ENCODE measurements at regions not wholly inside any gene's neighbourhood (a gene's known extent, or its start where the extent isn't known, plus 50 kb on each side); places are given as distances from the start of the nearest gene placed in this dataset.
A peak's percentile ranks its signal among the peaks of the same experiment; 100 is the strongest.

- Mint-ChIP-seq H3K27me3 (ENCODE audit: insufficient read depth, low read depth) (peaks cover 9% of the 10 kb centered on the region), H3K27ac (no peak overlapping the region), H3K4me1 (peaks cover 3% of the 10 kb centered on the region), H3K9me3 (no peaks in the 10 kb centered on the region), H3K36me3 (no peaks in the 10 kb centered on the region), H3K4me3 (no peak overlapping the region)
- no peaks in the 10 kb centered on the region for H3K4me1 ChIP-seq
- no peak overlapping the region for H3K4me2 ChIP-seq
- H3K9ac ChIP-seq: no peak overlapping the region
- no peaks in the 10 kb centered on the region for H3F3A ChIP-seq (ENCODE audit: low read depth)
- no peaks in the 10 kb centered on the region for H3K27me3 ChIP-seq
- H3K9me3 ChIP-seq (ENCODE audit: low read depth): no peaks in the 10 kb centered on the region
- TF ChIP-seq EZH2phosphoT487 (IDR thresholded peaks at IDR 0.05): no peak
- no peak for TF ChIP-seq EZH2 (IDR thresholded peaks at IDR 0.05)
- TF ChIP-seq CTCF (IDR thresholded peaks at IDR 0.05): no peak
- H2AFZ ChIP-seq (replicated peaks): no peak overlapping the region
- no peak overlapping the region for H3K4me3 ChIP-seq
- no peaks in the 10 kb centered on the region for H3K79me2 ChIP-seq (ENCODE audit: low read depth)
- no peak overlapping the region for H3K27ac ChIP-seq
- H4K20me1 ChIP-seq (ENCODE audit: low read depth): no peaks in the 10 kb centered on the region
- no peak for DNase-seq (ENCODE audit: low spot score)
- no peaks in the 10 kb centered on the region for H3K36me3 ChIP-seq
Observed at GRCh38 chr9:82062245-82062644, 73.7 kb downstream of the SPATA31D1 start.

DNA sequence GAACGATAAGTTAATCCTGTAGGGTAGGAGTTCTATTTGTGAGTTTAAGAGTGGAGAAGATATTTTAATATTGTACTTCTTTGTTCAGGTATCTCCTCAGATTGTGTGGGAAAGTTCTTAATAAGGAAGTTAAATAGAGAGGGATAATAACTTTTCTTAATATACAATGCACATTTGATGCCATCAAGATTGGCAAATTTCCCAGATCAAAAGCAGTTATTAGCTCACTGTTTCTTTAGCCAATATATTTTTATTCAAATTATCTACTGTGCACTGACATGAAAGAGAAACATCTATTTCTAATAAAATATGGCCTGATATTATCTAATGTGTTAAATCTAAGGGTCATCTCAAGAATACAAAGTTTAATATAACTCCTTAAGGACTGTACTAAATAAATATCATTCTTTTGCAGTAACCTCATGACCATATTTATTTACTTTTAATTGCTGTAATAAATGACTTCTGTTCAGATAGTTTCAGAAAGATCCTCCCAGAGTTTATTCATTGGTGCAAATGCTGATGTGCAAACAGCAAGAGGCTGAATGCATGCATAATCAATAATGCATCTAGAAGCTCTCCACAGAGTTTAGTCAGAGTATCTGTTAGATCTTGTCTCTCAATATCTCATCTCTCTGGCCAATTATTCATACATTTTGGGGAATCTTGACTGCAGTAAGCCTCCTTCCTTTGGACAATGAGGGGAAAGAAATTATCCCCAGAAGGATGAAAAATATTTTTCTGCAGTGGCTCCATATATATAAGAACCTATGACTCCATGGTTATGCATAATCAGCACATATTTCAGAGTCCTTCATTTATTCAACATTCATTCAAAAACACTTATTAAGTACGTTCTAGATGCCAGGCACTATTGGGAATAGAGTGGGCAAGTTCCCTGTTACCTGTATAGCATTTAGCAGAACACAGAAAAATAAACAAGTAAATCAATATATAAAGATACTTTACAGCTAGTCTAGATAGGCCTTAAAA is 85.3 kb downstream of the SPATA31D1 start:
- Histone ChIP-seq H3K4me1 (no peaks in the 10 kb centered on the region), H3F3A (ENCODE audit: low read depth) (no peaks in the 10 kb centered on the region), H3K4me3 (no peak overlapping the region), H3K9ac (no peak overlapping the region), H3K79me2 (ENCODE audit: low read depth) (no peaks in the 10 kb centered on the region), H3K9me3 (ENCODE audit: low read depth) (no peaks in the 10 kb centered on the region), H3K27ac (no peak overlapping the region), H4K20me1 (ENCODE audit: low read depth) (no peaks in the 10 kb centered on the region), H3K4me2 (no peak overlapping the region), H3K36me3 (no peaks in the 10 kb centered on the region), H2AFZ (replicated peaks) (no peak overlapping the region), H3K27me3 (no peaks in the 10 kb centered on the region)
- Mint-ChIP-seq H3K27me3 (ENCODE audit: insufficient read depth, low read depth) (no peaks in the 10 kb centered on the region), H3K27ac (no peak overlapping the region), H3K36me3 (no peaks in the 10 kb centered on the region), H3K9me3 (no peaks in the 10 kb centered on the region), H3K4me1 (no peaks in the 10 kb centered on the region), H3K4me3 (no peak overlapping the region)
- no peak for TF ChIP-seq EZH2phosphoT487 (IDR thresholded peaks at IDR 0.05)
- TF ChIP-seq EZH2 (IDR thresholded peaks at IDR 0.05): no peak
- TF ChIP-seq CTCF (IDR thresholded peaks at IDR 0.05): no peak
- no peak for DNase-seq (ENCODE audit: low spot score)

DNA sequence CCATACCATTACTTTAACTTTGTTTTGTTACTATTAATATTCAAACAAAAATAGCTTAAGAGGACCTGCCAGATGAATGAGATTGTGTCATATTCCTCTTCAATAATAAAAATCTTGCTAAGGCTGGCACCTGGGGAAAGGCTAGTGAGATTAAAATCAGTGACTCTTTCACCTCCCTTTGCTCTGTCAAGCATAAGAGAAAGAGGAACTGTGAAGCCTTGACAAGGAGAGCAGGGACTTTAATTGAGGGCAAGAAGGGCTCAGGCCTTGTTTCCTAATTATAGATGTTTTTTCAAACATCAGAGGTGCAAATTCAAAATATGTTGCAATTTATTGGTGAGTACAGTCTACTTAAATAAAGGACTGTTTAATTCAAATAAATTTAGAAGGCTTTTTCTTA is 91.7 kb downstream of the SPATA31D1 start:
- Histone ChIP-seq H3K9me3 (ENCODE audit: low read depth) (no peaks in the 10 kb centered on the region), H3K27me3 (no peaks in the 10 kb centered on the region), H3K4me1 (peaks cover 17% of the 10 kb centered on the region), H3K9ac (no peak overlapping the region), H3K4me3 (no peak overlapping the region), H3K4me2 (no peak overlapping the region), H2AFZ (replicated peaks) (no peak overlapping the region), H3K27ac (no peak overlapping the region), H3K79me2 (ENCODE audit: low read depth) (no peaks in the 10 kb centered on the region), H3K36me3 (no peaks in the 10 kb centered on the region), H4K20me1 (ENCODE audit: low read depth) (no peaks in the 10 kb centered on the region), H3F3A (ENCODE audit: low read depth) (no peaks in the 10 kb centered on the region)
- TF ChIP-seq EZH2 (IDR thresholded peaks at IDR 0.05) (no peak), CTCF (IDR thresholded peaks at IDR 0.05) (no peak), EZH2phosphoT487 (IDR thresholded peaks at IDR 0.05) (no peak)
- Mint-ChIP-seq H3K4me1 (peaks cover 8% of the 10 kb centered on the region), H3K4me3 (no peak overlapping the region), H3K36me3 (no peaks in the 10 kb centered on the region), H3K27ac (no peak overlapping the region), H3K27me3 (ENCODE audit: insufficient read depth, low read depth) (peaks cover 2% of the 10 kb centered on the region), H3K9me3 (peaks cover 2% of the 10 kb centered on the region)
- DNase-seq (ENCODE audit: low spot score): peak; percentile 24
